GM23338 (cell line): ENCODE measurements at regions not wholly inside any gene's neighbourhood (a gene's known extent, or its start where the extent isn't known, plus 50 kb on each side); places are given as distances from the start of the nearest gene placed in this dataset.

Experiments used
- ATAC-seq: fragments of 200-7000 bp; cut with Tn5 transposase; 3 replicates; pipeline ENCODE4 v1.9.1; 2020
- DNase-seq: peaks from one replicate; pipeline ENCODE4 v3.0.0-alpha.2; 2015; ENCODE audit warnings: low spot score
- H2AFZ ChIP-seq: fragments of 200-600 bp; sonication (generic); 2 replicates; pipeline ENCODE4 v1.8.0; 2016; ENCODE audit warnings: antibody characterized with exemption, mild to moderate bottlenecking, moderate library complexity
- H3F3A ChIP-seq: fragments of 200-600 bp; sonication (generic); replicated peaks from 2 replicates; pipeline ENCODE4 v1.8.0; 2017; ENCODE audit warnings: antibody characterized with exemption, mixed run types, low read depth
- H3K27ac ChIP-seq: fragments of 200-600 bp; sonication (generic); 2 replicates; pipeline ENCODE4 v1.6.1; 2016; ENCODE audit warnings: low read depth
- H3K27me3 ChIP-seq: fragments of 200-600 bp; sonication (generic); 2 replicates; pipeline ENCODE4 v1.8.0; 2016; ENCODE audit warnings: mild to moderate bottlenecking, mixed run types, moderate library complexity; ENCODE audit not compliant: insufficient read depth
- H3K36me3 ChIP-seq: fragments of 200-600 bp; sonication (generic); 2 replicates; pipeline ENCODE4 v1.8.0; 2016; ENCODE audit warnings: mild to moderate bottlenecking; ENCODE audit not compliant: insufficient read depth
- H3K4me1 ChIP-seq: fragments of 200-600 bp; sonication (generic); 2 replicates; pipeline ENCODE4 v1.8.0; 2016; ENCODE audit warnings: mild to moderate bottlenecking, moderate library complexity; ENCODE audit not compliant: insufficient read depth
- H3K4me2 ChIP-seq: fragments of 200-600 bp; sonication (generic); 2 replicates; pipeline ENCODE4 v1.7.1; 2017; ENCODE audit warnings: mixed run types
- H3K4me3 ChIP-seq: fragments of 200-600 bp; sonication (generic); 2 replicates; pipeline ENCODE4 v1.6.1; 2016; ENCODE audit warnings: mixed run types
- H3K79me2 ChIP-seq: fragments of 200-600 bp; sonication (generic); replicated peaks from 2 replicates; pipeline ENCODE4 v1.8.0; 2017; ENCODE audit warnings: mild to moderate bottlenecking; ENCODE audit not compliant: insufficient read depth
- H3K9me2 ChIP-seq: fragments of 200-600 bp; sonication (generic); 2 replicates; pipeline ENCODE4 v1.8.0; 2017; ENCODE audit not compliant: insufficient read depth
- H4K20me1 ChIP-seq: fragments of 200-600 bp; sonication (generic); replicated peaks from 2 replicates; pipeline ENCODE4 v1.8.0; 2017; ENCODE audit warnings: mild to moderate bottlenecking; ENCODE audit not compliant: insufficient read depth
- H3K27ac Mint-ChIP-seq: 2 replicates; pipeline ENCODE4 v1.8.0; 2020; ENCODE audit warnings: inconsistent platforms, mild to moderate bottlenecking, moderate library complexity, mixed read lengths
- H3K27me3 Mint-ChIP-seq: 3 replicates; pipeline ENCODE4 v1.8.0; 2022; ENCODE audit warnings: low read depth, mild to moderate bottlenecking, moderate library complexity, mixed read lengths, inconsistent platforms; ENCODE audit not compliant: insufficient read depth, poor library complexity
- H3K36me3 Mint-ChIP-seq: 3 replicates; pipeline ENCODE4 v1.8.0; 2021; ENCODE audit warnings: low read depth, mild to moderate bottlenecking, inconsistent platforms, moderate library complexity, mixed read lengths
- H3K4me1 Mint-ChIP-seq: 3 replicates; pipeline ENCODE4 v1.8.0; 2020; ENCODE audit warnings: mild to moderate bottlenecking, inconsistent platforms, mixed read lengths
- H3K4me3 Mint-ChIP-seq: 3 replicates; pipeline ENCODE4 v1.8.0; 2021; ENCODE audit warnings: moderate library complexity, mild to moderate bottlenecking, inconsistent platforms, mixed read lengths
- H3K9me3 Mint-ChIP-seq: 3 replicates; pipeline ENCODE4 v1.8.0; 2020; ENCODE audit warnings: moderate library complexity, mild to moderate bottlenecking, inconsistent platforms, mixed read lengths
- EZH2 ChIP-seq: fragments of 200-600 bp; sonication (generic); IDR thresholded peaks from one replicate; pipeline ENCODE4 v1.8.0; 2017; ENCODE audit warnings: antibody characterized with exemption, mild to moderate bottlenecking, low read depth; ENCODE audit not compliant: unreplicated experiment
- JUNB ChIP-seq: IDR thresholded peaks from one replicate; pipeline ENCODE4 v1.6.1; 2016; ENCODE audit warnings: antibody characterized with exemption; ENCODE audit not compliant: unreplicated experiment
- NANOG ChIP-seq: IDR thresholded peaks from 2 replicates; pipeline ENCODE4 v1.6.1; 2016; ENCODE audit warnings: antibody characterized with exemption, borderline replicate concordance
- STAT1 ChIP-seq: IDR thresholded peaks from one replicate; pipeline ENCODE4 v1.6.1; 2016; ENCODE audit warnings: antibody characterized with exemption; ENCODE audit not compliant: unreplicated experiment
- ZNF114 ChIP-seq: fragments of 250-450 bp; sonication (Bioruptor Pico); IDR thresholded peaks from 2 replicates; pipeline ENCODE4 v1.5.0; 2020; ENCODE audit warnings: mild to moderate bottlenecking, moderate library complexity
- ZNF331 ChIP-seq: fragments of 250-450 bp; sonication (Bioruptor Pico); IDR thresholded peaks from 2 replicates; pipeline ENCODE4 v1.5.0; 2020; ENCODE audit warnings: low read depth, mild to moderate bottlenecking, moderate library complexity
- TF ChIP-seq, protein P1 (sequence below), 2 experiments: fragments of 200-600 bp in 1 of 2; sonication (generic) in 1 of 2; conservative IDR thresholded peaks; 2 replicates each; pipeline versions ENCODE4 v1.5.1 to v1.6.1; 2016 to 2017; ENCODE audit warnings: antibody characterized with exemption in 2 of 2, low read depth in 2 of 2, mild to moderate bottlenecking in 2 of 2, moderate library complexity in 1 of 2
- TF ChIP-seq, protein P2 (sequence below): IDR thresholded peaks from one replicate; pipeline ENCODE4 v1.6.1; 2018; ENCODE audit warnings: antibody characterized with exemption; ENCODE audit not compliant: unreplicated experiment
- TF ChIP-seq, protein P3 (sequence below): fragments of 250-450 bp; sonication (Bioruptor Pico); IDR thresholded peaks from 2 replicates; pipeline ENCODE4 v1.5.0; 2020; ENCODE audit warnings: mild to moderate bottlenecking, moderate library complexity

DNA sequence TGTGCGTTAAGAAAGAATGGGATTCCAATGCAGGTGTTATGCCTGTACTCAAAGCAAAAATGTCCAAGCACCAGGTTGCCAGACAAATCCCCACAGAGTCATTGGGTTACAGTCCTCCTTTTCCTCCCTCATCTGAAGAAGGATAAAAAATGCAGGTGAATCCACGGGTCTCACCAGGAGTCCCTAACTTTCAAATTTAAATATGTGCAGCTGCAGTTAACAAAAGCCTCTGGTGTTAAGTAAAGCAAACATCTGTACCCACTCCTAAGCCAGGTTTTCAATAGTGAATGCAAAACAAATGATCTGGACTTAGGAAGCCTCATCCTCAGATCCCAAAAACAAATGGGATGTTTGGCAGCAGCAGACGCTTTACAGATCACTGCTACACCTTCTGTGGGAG lies 70.4 kb upstream of the SETMAR start:
- Histone ChIP-seq H3K79me2 (no peaks in the 10 kb centered on the region), H3K4me3 (no peak overlapping the region), H3K4me2 (no peak overlapping the region), H3F3A (no peaks in the 10 kb centered on the region), H2AFZ (no peak overlapping the region), H4K20me1 (no peaks in the 10 kb centered on the region), H3K27me3 (peaks cover 50% of the 10 kb centered on the region), H3K9me2 (no peaks in the 10 kb centered on the region), H3K27ac (no peak overlapping the region), H3K4me1 (peaks cover 9% of the 10 kb centered on the region), H3K36me3 (no peaks in the 10 kb centered on the region)
- ATAC-seq (peak; percentile 48), DNase-seq (peak; percentile 59)
- H3K27ac Mint-ChIP-seq, result no peak overlapping the region
- peaks cover 3% of the 10 kb centered on the region for H3K27me3 Mint-ChIP-seq
- TF ChIP-seq NANOG, result no peak
- TF ChIP-seq, protein P1, sequence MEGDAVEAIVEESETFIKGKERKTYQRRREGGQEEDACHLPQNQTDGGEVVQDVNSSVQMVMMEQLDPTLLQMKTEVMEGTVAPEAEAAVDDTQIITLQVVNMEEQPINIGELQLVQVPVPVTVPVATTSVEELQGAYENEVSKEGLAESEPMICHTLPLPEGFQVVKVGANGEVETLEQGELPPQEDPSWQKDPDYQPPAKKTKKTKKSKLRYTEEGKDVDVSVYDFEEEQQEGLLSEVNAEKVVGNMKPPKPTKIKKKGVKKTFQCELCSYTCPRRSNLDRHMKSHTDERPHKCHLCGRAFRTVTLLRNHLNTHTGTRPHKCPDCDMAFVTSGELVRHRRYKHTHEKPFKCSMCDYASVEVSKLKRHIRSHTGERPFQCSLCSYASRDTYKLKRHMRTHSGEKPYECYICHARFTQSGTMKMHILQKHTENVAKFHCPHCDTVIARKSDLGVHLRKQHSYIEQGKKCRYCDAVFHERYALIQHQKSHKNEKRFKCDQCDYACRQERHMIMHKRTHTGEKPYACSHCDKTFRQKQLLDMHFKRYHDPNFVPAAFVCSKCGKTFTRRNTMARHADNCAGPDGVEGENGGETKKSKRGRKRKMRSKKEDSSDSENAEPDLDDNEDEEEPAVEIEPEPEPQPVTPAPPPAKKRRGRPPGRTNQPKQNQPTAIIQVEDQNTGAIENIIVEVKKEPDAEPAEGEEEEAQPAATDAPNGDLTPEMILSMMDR (conservative IDR thresholded peaks at IDR 0.05; ENCODE audit: low read depth in 2 of 2), result no peak
- TF ChIP-seq, protein P2, sequence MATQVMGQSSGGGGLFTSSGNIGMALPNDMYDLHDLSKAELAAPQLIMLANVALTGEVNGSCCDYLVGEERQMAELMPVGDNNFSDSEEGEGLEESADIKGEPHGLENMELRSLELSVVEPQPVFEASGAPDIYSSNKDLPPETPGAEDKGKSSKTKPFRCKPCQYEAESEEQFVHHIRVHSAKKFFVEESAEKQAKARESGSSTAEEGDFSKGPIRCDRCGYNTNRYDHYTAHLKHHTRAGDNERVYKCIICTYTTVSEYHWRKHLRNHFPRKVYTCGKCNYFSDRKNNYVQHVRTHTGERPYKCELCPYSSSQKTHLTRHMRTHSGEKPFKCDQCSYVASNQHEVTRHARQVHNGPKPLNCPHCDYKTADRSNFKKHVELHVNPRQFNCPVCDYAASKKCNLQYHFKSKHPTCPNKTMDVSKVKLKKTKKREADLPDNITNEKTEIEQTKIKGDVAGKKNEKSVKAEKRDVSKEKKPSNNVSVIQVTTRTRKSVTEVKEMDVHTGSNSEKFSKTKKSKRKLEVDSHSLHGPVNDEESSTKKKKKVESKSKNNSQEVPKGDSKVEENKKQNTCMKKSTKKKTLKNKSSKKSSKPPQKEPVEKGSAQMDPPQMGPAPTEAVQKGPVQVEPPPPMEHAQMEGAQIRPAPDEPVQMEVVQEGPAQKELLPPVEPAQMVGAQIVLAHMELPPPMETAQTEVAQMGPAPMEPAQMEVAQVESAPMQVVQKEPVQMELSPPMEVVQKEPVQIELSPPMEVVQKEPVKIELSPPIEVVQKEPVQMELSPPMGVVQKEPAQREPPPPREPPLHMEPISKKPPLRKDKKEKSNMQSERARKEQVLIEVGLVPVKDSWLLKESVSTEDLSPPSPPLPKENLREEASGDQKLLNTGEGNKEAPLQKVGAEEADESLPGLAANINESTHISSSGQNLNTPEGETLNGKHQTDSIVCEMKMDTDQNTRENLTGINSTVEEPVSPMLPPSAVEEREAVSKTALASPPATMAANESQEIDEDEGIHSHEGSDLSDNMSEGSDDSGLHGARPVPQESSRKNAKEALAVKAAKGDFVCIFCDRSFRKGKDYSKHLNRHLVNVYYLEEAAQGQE, result no peak
- no peak for TF ChIP-seq JUNB
- no peak for TF ChIP-seq ZNF331 (CRISPR knock-in tag)
- TF ChIP-seq ZNF114 (CRISPR knock-in tag), result no peak
- no peak for TF ChIP-seq EZH2
- TF ChIP-seq STAT1, result no peak
- TF ChIP-seq, protein P3, sequence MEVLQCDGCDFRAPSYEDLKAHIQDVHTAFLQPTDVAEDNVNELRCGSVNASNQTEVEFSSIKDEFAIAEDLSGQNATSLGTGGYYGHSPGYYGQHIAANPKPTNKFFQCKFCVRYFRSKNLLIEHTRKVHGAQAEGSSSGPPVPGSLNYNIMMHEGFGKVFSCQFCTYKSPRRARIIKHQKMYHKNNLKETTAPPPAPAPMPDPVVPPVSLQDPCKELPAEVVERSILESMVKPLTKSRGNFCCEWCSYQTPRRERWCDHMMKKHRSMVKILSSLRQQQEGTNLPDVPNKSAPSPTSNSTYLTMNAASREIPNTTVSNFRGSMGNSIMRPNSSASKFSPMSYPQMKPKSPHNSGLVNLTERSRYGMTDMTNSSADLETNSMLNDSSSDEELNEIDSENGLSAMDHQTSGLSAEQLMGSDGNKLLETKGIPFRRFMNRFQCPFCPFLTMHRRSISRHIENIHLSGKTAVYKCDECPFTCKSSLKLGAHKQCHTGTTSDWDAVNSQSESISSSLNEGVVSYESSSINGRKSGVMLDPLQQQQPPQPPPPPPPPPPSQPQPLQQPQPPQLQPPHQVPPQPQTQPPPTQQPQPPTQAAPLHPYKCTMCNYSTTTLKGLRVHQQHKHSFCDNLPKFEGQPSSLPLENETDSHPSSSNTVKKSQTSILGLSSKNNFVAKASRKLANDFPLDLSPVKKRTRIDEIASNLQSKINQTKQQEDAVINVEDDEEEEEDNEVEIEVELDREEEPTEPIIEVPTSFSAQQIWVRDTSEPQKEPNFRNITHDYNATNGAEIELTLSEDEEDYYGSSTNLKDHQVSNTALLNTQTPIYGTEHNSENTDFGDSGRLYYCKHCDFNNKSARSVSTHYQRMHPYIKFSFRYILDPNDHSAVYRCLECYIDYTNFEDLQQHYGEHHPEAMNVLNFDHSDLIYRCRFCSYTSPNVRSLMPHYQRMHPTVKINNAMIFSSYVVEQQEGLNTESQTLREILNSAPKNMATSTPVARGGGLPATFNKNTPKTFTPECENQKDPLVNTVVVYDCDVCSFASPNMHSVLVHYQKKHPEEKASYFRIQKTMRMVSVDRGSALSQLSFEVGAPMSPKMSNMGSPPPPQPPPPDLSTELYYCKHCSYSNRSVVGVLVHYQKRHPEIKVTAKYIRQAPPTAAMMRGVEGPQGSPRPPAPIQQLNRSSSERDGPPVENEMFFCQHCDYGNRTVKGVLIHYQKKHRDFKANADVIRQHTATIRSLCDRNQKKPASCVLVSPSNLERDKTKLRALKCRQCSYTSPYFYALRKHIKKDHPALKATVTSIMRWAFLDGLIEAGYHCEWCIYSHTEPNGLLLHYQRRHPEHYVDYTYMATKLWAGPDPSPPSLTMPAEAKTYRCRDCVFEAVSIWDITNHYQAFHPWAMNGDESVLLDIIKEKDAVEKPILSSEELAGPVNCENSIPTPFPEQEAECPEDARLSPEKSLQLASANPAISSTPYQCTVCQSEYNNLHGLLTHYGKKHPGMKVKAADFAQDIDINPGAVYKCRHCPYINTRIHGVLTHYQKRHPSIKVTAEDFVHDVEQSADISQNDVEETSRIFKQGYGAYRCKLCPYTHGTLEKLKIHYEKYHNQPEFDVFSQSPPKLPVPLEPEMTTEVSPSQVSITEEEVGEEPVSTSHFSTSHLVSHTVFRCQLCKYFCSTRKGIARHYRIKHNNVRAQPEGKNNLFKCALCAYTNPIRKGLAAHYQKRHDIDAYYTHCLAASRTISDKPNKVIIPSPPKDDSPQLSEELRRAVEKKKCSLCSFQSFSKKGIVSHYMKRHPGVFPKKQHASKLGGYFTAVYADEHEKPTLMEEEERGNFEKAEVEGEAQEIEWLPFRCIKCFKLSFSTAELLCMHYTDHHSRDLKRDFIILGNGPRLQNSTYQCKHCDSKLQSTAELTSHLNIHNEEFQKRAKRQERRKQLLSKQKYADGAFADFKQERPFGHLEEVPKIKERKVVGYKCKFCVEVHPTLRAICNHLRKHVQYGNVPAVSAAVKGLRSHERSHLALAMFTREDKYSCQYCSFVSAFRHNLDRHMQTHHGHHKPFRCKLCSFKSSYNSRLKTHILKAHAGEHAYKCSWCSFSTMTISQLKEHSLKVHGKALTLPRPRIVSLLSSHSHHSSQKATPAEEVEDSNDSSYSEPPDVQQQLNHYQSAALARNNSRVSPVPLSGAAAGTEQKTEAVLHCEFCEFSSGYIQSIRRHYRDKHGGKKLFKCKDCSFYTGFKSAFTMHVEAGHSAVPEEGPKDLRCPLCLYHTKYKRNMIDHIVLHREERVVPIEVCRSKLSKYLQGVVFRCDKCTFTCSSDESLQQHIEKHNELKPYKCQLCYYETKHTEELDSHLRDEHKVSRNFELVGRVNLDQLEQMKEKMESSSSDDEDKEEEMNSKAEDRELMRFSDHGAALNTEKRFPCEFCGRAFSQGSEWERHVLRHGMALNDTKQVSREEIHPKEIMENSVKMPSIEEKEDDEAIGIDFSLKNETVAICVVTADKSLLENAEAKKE (CRISPR knock-in tag), result no peak
- H3K4me3 Mint-ChIP-seq, result no peak overlapping the region
- H3K9me3 Mint-ChIP-seq, result peaks cover 54% of the 10 kb centered on the region
- H3K4me1 Mint-ChIP-seq, result peaks cover 24% of the 10 kb centered on the region
- H3K36me3 Mint-ChIP-seq, result no peaks in the 10 kb centered on the region
